ENCODE measurements at regions not wholly inside any gene's neighbourhood (a gene's known extent, or its start where the extent isn't known, plus 50 kb on each side); places are given as distances from the start of the nearest gene placed in this dataset.

DNA sequence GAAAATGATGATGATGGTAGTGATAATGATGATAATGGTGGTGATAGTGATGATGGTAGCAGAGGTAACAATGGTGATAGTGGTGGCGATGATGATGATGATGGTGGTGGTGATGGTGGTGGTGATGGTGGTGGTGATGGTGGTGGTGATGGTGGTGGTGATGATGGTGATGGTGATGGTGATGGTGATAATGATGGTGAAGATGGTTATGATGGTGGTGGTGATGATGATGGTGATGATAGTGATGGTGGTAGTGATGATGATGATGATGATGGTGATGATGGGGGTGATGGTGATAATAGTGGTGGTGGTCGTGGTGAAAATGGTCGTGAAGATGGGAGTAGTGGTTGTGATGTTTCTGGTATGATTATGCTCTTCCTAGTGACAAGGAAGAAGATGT, 581.8 kb downstream of the HS3ST4 start:
- TF ChIP-seq, protein P1, sequence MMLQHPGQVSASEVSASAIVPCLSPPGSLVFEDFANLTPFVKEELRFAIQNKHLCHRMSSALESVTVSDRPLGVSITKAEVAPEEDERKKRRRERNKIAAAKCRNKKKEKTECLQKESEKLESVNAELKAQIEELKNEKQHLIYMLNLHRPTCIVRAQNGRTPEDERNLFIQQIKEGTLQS (IDR thresholded peaks at IDR 0.05) = no peak
- TF ChIP-seq, protein P2, sequence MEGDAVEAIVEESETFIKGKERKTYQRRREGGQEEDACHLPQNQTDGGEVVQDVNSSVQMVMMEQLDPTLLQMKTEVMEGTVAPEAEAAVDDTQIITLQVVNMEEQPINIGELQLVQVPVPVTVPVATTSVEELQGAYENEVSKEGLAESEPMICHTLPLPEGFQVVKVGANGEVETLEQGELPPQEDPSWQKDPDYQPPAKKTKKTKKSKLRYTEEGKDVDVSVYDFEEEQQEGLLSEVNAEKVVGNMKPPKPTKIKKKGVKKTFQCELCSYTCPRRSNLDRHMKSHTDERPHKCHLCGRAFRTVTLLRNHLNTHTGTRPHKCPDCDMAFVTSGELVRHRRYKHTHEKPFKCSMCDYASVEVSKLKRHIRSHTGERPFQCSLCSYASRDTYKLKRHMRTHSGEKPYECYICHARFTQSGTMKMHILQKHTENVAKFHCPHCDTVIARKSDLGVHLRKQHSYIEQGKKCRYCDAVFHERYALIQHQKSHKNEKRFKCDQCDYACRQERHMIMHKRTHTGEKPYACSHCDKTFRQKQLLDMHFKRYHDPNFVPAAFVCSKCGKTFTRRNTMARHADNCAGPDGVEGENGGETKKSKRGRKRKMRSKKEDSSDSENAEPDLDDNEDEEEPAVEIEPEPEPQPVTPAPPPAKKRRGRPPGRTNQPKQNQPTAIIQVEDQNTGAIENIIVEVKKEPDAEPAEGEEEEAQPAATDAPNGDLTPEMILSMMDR (IDR thresholded peaks at IDR 0.05 in 2 of 3, conservative IDR thresholded peaks at IDR 0.05 in 1 of 3; ENCODE audit: borderline replicate concordance in 1 of 3, insufficient read depth in 1 of 3, low read depth in 2 of 3, low read length in 2 of 3) = no peak
- TF ChIP-seq CEBPB (IDR thresholded peaks at IDR 0.05; ENCODE audit: low read depth) (no peak), EZH2phosphoT487 (IDR thresholded peaks at IDR 0.05; ENCODE audit: borderline replicate concordance) (no peak), EZH2 (IDR thresholded peaks at IDR 0.05) (no peak), SIN3A (IDR thresholded peaks at IDR 0.05; ENCODE audit: low read depth) (no peak), POLR2A (IDR thresholded peaks at IDR 0.05; ENCODE audit: borderline replicate concordance, extremely low read depth, insufficient read depth, insufficient read length) (no peak)
- TF ChIP-seq, protein P3, sequence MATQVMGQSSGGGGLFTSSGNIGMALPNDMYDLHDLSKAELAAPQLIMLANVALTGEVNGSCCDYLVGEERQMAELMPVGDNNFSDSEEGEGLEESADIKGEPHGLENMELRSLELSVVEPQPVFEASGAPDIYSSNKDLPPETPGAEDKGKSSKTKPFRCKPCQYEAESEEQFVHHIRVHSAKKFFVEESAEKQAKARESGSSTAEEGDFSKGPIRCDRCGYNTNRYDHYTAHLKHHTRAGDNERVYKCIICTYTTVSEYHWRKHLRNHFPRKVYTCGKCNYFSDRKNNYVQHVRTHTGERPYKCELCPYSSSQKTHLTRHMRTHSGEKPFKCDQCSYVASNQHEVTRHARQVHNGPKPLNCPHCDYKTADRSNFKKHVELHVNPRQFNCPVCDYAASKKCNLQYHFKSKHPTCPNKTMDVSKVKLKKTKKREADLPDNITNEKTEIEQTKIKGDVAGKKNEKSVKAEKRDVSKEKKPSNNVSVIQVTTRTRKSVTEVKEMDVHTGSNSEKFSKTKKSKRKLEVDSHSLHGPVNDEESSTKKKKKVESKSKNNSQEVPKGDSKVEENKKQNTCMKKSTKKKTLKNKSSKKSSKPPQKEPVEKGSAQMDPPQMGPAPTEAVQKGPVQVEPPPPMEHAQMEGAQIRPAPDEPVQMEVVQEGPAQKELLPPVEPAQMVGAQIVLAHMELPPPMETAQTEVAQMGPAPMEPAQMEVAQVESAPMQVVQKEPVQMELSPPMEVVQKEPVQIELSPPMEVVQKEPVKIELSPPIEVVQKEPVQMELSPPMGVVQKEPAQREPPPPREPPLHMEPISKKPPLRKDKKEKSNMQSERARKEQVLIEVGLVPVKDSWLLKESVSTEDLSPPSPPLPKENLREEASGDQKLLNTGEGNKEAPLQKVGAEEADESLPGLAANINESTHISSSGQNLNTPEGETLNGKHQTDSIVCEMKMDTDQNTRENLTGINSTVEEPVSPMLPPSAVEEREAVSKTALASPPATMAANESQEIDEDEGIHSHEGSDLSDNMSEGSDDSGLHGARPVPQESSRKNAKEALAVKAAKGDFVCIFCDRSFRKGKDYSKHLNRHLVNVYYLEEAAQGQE (IDR thresholded peaks at IDR 0.05; ENCODE audit: low read depth) = no peak
